AG04449 (cell line): ENCODE measurements at regions not wholly inside any gene's neighbourhood (a gene's known extent, or its start where the extent isn't known, plus 50 kb on each side); places are given as distances from the start of the nearest gene placed in this dataset.
"Not testable (repeated sequence)": the region's sequence is repeated elsewhere in the genome, so short reads cannot be mapped to it uniquely, and the experiment has no call there.

ENCODE experiments used
- CTCF ChIA-PET: fragments of 350-600 bp; formaldehyde crosslinking; extraction: SDS; loops from one replicate; lab custom pipeline; 2021; ENCODE audit warnings: antibody characterized with exemption; lab: Yijun Ruan, JAX
- POLR2A ChIA-PET: fragments of 400-600, 350-600 bp; formaldehyde crosslinking; extraction: SDS; loops from one replicate; lab custom pipeline; 2020; ENCODE audit warnings: antibody characterized with exemption, inconsistent platforms; lab: Yijun Ruan, JAX
- DNase-seq: peaks from one replicate; pipeline ENCODE4 v3.0.0-alpha.2; 2010; ENCODE audit warnings: low read depth, low spot score
- H3K4me3 ChIP-seq: 2 replicates; pipeline ENCODE4 v1.5.1; 2011; ENCODE audit warnings: low read depth, mild to moderate bottlenecking, control low read depth, low read length
- TF ChIP-seq, protein P1 (sequence below): IDR thresholded peaks from one replicate; pipeline ENCODE4 v1.5.1; 2011; ENCODE audit warnings: mild to moderate bottlenecking, moderate library complexity, low read length, control low read depth, inconsistent platforms; ENCODE audit not compliant: insufficient read depth; ENCODE audit errors: missing control alignments

DNA sequence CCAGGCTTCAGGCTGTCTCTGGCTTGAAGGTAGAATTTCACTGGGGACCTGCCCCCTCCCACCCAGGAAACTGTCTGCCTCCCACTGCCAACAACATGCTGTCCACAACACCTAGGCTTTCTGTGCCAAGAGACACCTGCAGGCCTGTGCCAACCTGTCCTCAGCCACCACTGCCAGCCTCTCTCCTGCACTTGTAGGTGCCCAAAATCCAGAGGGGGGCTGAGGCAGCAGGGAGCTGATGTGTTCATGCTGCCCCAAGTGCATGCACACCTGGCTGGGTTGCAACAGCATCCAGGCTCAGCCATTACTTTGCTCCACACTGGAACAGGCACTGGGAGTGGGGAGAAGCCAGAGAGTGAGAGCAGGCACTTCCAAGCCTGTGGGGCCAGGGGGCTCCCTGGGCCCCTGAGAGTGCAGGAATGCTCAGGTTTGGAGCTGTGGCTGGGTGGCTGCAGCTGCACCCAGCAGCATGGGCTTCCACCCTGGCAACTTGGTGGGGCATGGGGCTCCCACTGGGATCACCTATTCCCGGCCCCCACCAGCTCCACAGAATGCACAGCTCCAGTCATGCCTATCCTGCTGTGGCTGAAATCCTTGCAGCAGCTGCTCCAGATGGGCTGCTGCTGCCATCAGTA is 218.1 kb upstream of the OBI1 start:
- ChIA-PET CTCF (no interaction called here), POLR2A (no interaction called here)
- no peak overlapping the region for H3K4me3 ChIP-seq
- DNase-seq, result no peak
- TF ChIP-seq, protein P1, sequence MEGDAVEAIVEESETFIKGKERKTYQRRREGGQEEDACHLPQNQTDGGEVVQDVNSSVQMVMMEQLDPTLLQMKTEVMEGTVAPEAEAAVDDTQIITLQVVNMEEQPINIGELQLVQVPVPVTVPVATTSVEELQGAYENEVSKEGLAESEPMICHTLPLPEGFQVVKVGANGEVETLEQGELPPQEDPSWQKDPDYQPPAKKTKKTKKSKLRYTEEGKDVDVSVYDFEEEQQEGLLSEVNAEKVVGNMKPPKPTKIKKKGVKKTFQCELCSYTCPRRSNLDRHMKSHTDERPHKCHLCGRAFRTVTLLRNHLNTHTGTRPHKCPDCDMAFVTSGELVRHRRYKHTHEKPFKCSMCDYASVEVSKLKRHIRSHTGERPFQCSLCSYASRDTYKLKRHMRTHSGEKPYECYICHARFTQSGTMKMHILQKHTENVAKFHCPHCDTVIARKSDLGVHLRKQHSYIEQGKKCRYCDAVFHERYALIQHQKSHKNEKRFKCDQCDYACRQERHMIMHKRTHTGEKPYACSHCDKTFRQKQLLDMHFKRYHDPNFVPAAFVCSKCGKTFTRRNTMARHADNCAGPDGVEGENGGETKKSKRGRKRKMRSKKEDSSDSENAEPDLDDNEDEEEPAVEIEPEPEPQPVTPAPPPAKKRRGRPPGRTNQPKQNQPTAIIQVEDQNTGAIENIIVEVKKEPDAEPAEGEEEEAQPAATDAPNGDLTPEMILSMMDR, result no peak

DNA sequence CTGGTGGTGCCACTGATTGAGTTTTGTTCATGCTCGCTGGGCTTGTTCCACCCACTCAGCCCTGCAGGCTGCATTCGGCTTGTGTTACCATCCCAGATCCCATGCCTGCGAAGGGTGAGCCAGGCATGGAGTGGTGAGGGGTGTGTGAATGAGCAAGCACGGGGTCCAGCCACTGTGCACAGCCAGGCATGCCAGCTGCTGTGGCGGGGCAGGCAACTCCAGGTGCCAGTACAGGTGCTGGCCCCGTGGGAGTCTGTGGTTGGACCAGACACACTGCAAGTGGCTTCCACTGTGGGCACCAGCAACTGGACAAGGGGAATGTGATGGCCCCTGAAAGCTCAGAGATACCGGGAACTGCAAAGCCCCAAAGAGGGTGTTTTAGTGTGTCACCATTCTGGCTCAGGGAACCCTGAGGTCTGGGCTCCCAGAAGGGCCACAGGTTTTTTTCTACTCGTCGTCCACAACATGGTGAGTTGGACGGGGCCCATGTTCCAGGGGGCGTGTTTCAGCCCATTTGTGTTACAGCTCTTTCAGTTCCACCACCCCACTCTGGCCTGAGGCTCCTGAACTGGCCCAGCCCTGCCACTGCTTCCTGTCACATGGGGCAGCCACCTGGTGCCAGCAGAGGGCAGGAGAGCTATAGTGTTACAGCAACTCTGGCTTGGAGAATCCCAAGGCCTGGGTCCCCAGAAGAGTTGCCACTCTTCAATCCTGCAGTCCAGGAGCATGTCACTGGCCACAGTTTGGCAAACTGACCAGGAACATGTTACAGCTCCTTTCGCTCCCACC is 217.0 kb upstream of the OBI1 start:
- TF ChIP-seq, protein P1, result no peak
- no peak overlapping the region for H3K4me3 ChIP-seq
- POLR2A ChIA-PET, result no interaction called here
- no peak for DNase-seq
- CTCF ChIA-PET, result no interaction called here

DNA sequence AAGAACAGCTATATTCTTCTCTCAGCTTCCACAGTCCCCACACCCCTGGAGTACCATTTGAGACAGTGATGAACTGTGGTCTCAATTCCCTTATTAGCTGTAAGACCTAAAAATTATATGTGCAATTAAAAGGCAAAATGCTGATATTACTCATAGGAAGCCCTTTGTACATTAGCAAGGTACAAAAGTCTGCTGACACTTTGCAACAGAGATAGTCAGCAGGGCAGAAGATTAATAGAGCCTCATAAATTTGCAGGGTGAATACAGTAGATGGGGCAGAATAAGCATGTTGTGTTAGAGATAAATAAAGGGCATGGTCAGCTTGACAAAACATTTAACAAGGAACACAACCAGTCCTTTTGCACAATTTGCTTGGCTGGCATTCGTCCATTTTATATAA is 210.0 kb upstream of the OBI1 start:
- H3K4me3 ChIP-seq, result no peak overlapping the region
- ChIA-PET CTCF (no interaction called here), POLR2A (no interaction called here)
- TF ChIP-seq, protein P1, result no peak
- DNase-seq, result no peak

DNA sequence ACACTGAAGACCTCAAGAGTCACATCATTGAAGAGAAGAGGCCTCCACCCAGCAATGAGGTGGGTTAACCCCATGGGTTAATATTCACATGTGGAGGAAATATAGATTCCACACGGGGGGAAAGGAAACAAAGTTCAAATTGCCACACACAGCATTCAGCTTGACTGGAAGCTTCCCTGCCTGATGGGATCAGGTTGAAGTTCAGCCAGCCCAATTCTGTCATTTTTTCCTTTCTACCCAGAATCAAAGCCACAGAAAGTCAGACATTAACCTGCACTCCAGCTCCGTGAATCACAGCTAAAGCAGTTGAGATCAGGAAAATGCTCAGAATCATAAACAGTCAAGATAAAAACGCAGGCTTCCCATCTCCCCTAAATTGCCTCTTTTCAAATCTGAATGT is 208.7 kb upstream of the OBI1 start:
- POLR2A ChIA-PET, result no interaction called here

DNA sequence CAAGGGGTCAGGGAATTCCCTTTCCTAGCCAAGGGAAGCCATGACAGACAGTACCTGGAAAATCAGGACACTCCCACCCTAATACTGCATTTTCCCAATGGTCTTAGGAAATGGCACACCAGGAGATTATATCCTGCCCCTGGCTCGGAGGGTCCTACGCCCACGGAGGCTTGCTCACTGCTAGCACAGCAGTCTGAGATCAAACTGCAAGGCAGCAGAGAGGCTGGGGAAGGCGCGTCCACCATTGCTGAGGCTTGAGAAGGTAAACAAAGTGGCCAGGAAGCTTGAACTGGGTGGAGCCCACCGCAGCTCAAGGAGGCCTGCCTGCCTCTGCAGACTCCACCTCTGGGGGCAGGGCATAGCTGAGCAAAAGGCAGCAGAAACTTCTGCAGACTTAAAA is 207.1 kb upstream of the OBI1 start:
- H3K4me3 ChIP-seq, CTCF ChIA-PET, POLR2A ChIA-PET, DNase-seq: not testable (repeated sequence)

More for the DNA sequence above, 208.7 kb upstream of the OBI1 start:
- H3K4me3 ChIP-seq, result no peak overlapping the region
- DNase-seq, result no peak
- CTCF ChIA-PET, result no interaction called here
- TF ChIP-seq, protein P1, result no peak

DNA sequence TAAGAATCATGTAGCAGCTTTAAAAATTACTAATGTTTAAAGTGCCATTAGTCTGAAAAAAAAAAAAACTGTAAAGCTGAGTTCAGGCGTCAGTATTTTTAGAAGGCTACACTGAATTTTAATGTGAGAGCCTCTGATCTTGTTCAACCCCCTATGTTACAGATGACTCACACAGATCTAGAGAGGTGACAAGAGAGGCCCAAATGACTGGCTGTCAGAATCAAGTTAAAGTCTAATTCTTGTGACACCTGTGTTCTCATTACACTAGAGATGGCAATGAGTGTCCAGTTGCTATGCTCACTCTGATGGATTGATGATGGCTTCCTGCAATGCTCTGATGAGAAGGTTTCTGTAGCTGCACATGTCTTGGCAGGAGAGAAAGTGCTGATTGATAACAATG is 203.5 kb upstream of the OBI1 start:
- DNase-seq, result no peak
- no peak overlapping the region for H3K4me3 ChIP-seq
- ChIA-PET CTCF (no interaction called here), POLR2A (no interaction called here)
- TF ChIP-seq, protein P1, result no peak
